HEK293 (cell line): ENCODE measurements at regions not wholly inside any gene's neighbourhood (a gene's known extent, or its start where the extent isn't known, plus 50 kb on each side); places are given as distances from the start of the nearest gene placed in this dataset.

ENCODE experiments used
- CTCF ChIA-PET: fragments of 350-600 bp; formaldehyde crosslinking; extraction: SDS; loops from one replicate; lab custom pipeline; 2021; ENCODE audit warnings: antibody characterized with exemption; lab: Yijun Ruan, JAX
- POLR2A ChIA-PET: fragments of 300-600 bp; formaldehyde crosslinking; extraction: SDS; loops from one replicate; lab custom pipeline; 2020; ENCODE audit warnings: antibody characterized with exemption, inconsistent platforms; lab: Yijun Ruan, JAX
- H3K27ac ChIP-seq: fragments of 200-500 bp; sonication (Bioruptor generic); 2 replicates; pipeline ENCODE4 v1.5.1; 2014; ENCODE audit warnings: low read depth, low read length, control low read depth, inconsistent platforms; ENCODE audit errors: extremely low read depth
- H3K36me3 ChIP-seq, 2 experiments: fragments of 200-500 bp in 1 of 2; sonication (Bioruptor generic) in 1 of 2; 1 replicate in 1 of 2; 2 replicates in 1 of 2; pipeline ENCODE4 v1.5.1; 2014 to 2017; ENCODE audit warnings: inconsistent platforms in 2 of 2, low read length in 2 of 2; ENCODE audit not compliant: control insufficient read depth in 2 of 2, insufficient read depth in 1 of 2
- H3K4me1 ChIP-seq: fragments of 200-500 bp; sonication (Bioruptor generic); 2 replicates; pipeline ENCODE4 v1.5.1; 2014; ENCODE audit warnings: mild to moderate bottlenecking, low read length, inconsistent platforms; ENCODE audit not compliant: control insufficient read depth, insufficient read depth
- H3K4me3 ChIP-seq: 2 replicates; pipeline ENCODE4 v1.5.1; 2011; ENCODE audit warnings: low read depth, mild to moderate bottlenecking, control low read depth, low read length, moderate library complexity
- H3K9me3 ChIP-seq: fragments of 200-500 bp; sonication (Bioruptor generic); 2 replicates; pipeline ENCODE4 v1.5.1; 2014; ENCODE audit warnings: low read depth, low read length, inconsistent platforms; ENCODE audit not compliant: control insufficient read depth, insufficient read depth
- HOXD13 ChIP-seq: sonication (generic); formaldehyde crosslinking; IDR thresholded peaks from 2 replicates; pipeline ENCODE4 v1.8.0; 2022; ENCODE audit warnings: missing genetic modification reagents, borderline replicate concordance
- KLF10 ChIP-seq: fragments of 450-650 bp; IDR thresholded peaks from 2 replicates; pipeline ENCODE4 v1.5.1; 2018; ENCODE audit warnings: missing biosample characterization, mild to moderate bottlenecking, missing genetic modification characterization
- KLF7 ChIP-seq: fragments of 450-650 bp; formaldehyde crosslinking; IDR thresholded peaks from 2 replicates; pipeline ENCODE4 v1.5.1; 2016; ENCODE audit warnings: missing biosample characterization, missing genetic modification characterization, borderline replicate concordance
- OVOL3 ChIP-seq: fragments of 450-650 bp; formaldehyde crosslinking; IDR thresholded peaks from 2 replicates; pipeline ENCODE4 v1.5.1; 2016; ENCODE audit warnings: missing biosample characterization, missing genetic modification characterization
- SCRT1 ChIP-seq: fragments of 450-650 bp; formaldehyde crosslinking; IDR thresholded peaks from 2 replicates; pipeline ENCODE4 v1.5.1; 2016; ENCODE audit warnings: missing biosample characterization, missing genetic modification characterization, borderline replicate concordance
- ZBTB21 ChIP-seq: fragments of 450-650 bp; formaldehyde crosslinking; IDR thresholded peaks from 2 replicates; pipeline ENCODE4 v1.5.1; 2017; ENCODE audit warnings: missing biosample characterization, missing genetic modification characterization
- ZNF132 ChIP-seq: fragments of 450-650 bp; formaldehyde crosslinking; IDR thresholded peaks from 2 replicates; pipeline ENCODE4 v1.5.1; 2017; ENCODE audit warnings: missing biosample characterization, missing genetic modification characterization, borderline replicate concordance
- ZNF23 ChIP-seq: fragments of 450-650 bp; formaldehyde crosslinking; IDR thresholded peaks from 2 replicates; pipeline ENCODE4 v1.5.1; 2016; ENCODE audit warnings: missing biosample characterization, missing genetic modification characterization, borderline replicate concordance
- ZNF24 ChIP-seq: fragments of 450-650 bp; formaldehyde crosslinking; IDR thresholded peaks from 2 replicates; pipeline ENCODE4 v1.5.1; 2016; ENCODE audit warnings: missing biosample characterization, missing genetic modification characterization
- ZNF280D ChIP-seq: fragments of 450-650 bp; formaldehyde crosslinking; IDR thresholded peaks from 2 replicates; pipeline ENCODE4 v1.5.1; 2016; ENCODE audit warnings: missing biosample characterization, missing genetic modification characterization
- ZNF48 ChIP-seq: fragments of 450-650 bp; formaldehyde crosslinking; IDR thresholded peaks from 2 replicates; pipeline ENCODE4 v1.5.1; 2016; ENCODE audit warnings: missing biosample characterization, missing genetic modification characterization
- ZNF510 ChIP-seq: fragments of 450-650 bp; formaldehyde crosslinking; IDR thresholded peaks from 2 replicates; pipeline ENCODE4 v1.5.1; 2018; ENCODE audit warnings: mild to moderate bottlenecking, missing genetic modification characterization, missing biosample characterization; ENCODE audit not compliant: insufficient replicate concordance
- ZNF514 ChIP-seq: fragments of 450-650 bp; formaldehyde crosslinking; IDR thresholded peaks from 2 replicates; pipeline ENCODE4 v1.5.1; 2016; ENCODE audit warnings: missing biosample characterization, missing genetic modification characterization
- ZNF521 ChIP-seq: fragments of 450-650 bp; formaldehyde crosslinking; IDR thresholded peaks from 2 replicates; pipeline ENCODE4 v1.5.1; 2017; ENCODE audit warnings: missing biosample characterization, mild to moderate bottlenecking, missing genetic modification characterization
- ZNF561 ChIP-seq: fragments of 450-650 bp; IDR thresholded peaks from 2 replicates; pipeline ENCODE4 v1.5.1; 2018; ENCODE audit warnings: missing biosample characterization, missing genetic modification characterization, borderline replicate concordance
- ZNF660 ChIP-seq: fragments of 450-650 bp; IDR thresholded peaks from 2 replicates; pipeline ENCODE4 v1.5.1; 2018; ENCODE audit warnings: missing biosample characterization, mild to moderate bottlenecking, missing genetic modification characterization
- ZNF701 ChIP-seq: fragments of 450-650 bp; formaldehyde crosslinking; IDR thresholded peaks from 2 replicates; pipeline ENCODE4 v1.5.1; 2016; ENCODE audit warnings: missing biosample characterization, missing genetic modification characterization
- ZNF776 ChIP-seq: fragments of 450-650 bp; formaldehyde crosslinking; IDR thresholded peaks from 2 replicates; pipeline ENCODE4 v1.5.0; 2017; ENCODE audit warnings: missing biosample characterization, missing genetic modification characterization, borderline replicate concordance
- ZSCAN23 ChIP-seq: fragments of 450-650 bp; formaldehyde crosslinking; IDR thresholded peaks from 2 replicates; pipeline ENCODE4 v1.5.1; 2016; ENCODE audit warnings: missing biosample characterization, missing genetic modification characterization
- TF ChIP-seq, protein P1 (sequence below): fragments of 450-650 bp; formaldehyde crosslinking; IDR thresholded peaks from 2 replicates; pipeline ENCODE4 v1.5.0; 2017; ENCODE audit warnings: missing biosample characterization, missing genetic modification characterization, borderline replicate concordance
- TF ChIP-seq, protein P2 (sequence below): fragments of 450-650 bp; formaldehyde crosslinking; IDR thresholded peaks from 2 replicates; pipeline ENCODE4 v1.5.1; 2016; ENCODE audit warnings: missing biosample characterization, missing genetic modification characterization, low read depth
- TF ChIP-seq, protein P3 (sequence below): fragments of 450-650 bp; formaldehyde crosslinking; IDR thresholded peaks from 2 replicates; pipeline ENCODE4 v1.5.1; 2017; ENCODE audit warnings: missing biosample characterization, missing genetic modification characterization

DNA sequence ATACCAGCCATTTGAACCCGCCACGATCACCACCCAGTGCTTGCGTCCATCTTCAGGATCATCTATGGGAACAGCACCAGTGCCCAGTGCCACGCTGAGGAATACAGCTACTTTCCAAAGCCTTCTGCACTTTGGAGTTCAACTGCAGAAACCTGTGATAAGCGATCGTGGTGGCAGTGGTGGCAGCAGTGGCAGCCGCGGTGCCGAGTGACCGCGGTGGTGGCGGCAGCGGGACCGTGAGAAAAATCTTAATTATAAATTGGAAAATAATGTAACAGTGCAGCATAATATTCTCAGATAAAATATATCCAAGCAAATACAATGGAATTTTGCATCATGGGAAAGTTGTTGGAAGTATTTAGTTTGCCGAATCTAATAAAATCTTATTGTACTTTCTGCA is 2270.9 kb downstream of the PCDH9 start:
- H3K9me3 ChIP-seq, result no peaks in the 10 kb centered on the region
- POLR2A ChIA-PET, result no interaction called here
- CTCF ChIA-PET, result no interaction called here
- no peaks in the 10 kb centered on the region for H3K4me1 ChIP-seq
- no peak overlapping the region for H3K27ac ChIP-seq
- TF ChIP-seq ZNF660 (tag by site-specific recombination) (no peak), ZNF701 (tag by site-specific recombination) (no peak), ZNF280D (tag by site-specific recombination) (no peak), ZSCAN23 (tag by site-specific recombination) (no peak), KLF10 (tag by site-specific recombination) (no peak), ZBTB21 (no peak), ZNF521 (no peak), ZNF24 (tag by site-specific recombination) (no peak), ZNF132 (tag by site-specific recombination) (no peak)
- TF ChIP-seq, protein P1, sequence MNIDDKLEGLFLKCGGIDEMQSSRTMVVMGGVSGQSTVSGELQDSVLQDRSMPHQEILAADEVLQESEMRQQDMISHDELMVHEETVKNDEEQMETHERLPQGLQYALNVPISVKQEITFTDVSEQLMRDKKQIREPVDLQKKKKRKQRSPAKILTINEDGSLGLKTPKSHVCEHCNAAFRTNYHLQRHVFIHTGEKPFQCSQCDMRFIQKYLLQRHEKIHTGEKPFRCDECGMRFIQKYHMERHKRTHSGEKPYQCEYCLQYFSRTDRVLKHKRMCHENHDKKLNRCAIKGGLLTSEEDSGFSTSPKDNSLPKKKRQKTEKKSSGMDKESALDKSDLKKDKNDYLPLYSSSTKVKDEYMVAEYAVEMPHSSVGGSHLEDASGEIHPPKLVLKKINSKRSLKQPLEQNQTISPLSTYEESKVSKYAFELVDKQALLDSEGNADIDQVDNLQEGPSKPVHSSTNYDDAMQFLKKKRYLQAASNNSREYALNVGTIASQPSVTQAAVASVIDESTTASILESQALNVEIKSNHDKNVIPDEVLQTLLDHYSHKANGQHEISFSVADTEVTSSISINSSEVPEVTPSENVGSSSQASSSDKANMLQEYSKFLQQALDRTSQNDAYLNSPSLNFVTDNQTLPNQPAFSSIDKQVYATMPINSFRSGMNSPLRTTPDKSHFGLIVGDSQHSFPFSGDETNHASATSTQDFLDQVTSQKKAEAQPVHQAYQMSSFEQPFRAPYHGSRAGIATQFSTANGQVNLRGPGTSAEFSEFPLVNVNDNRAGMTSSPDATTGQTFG, result no peak
- H3K36me3 ChIP-seq, result no peaks in the 10 kb centered on the region
- H3K4me3 ChIP-seq, result no peak overlapping the region

- Histone ChIP-seq H3K9me3 (no peaks in the 10 kb centered on the region), H3K4me1 (no peaks in the 10 kb centered on the region), H3K36me3 (no peaks in the 10 kb centered on the region), H3K4me3 (no peak overlapping the region), H3K27ac (no peak overlapping the region)
- ChIA-PET CTCF (no interaction called here), POLR2A (no interaction called here)
- TF ChIP-seq ZNF776 (tag by site-specific recombination) (no peak), ZNF514 (tag by site-specific recombination) (no peak)
These were observed 2272.0 kb downstream of the PCDH9 start for GRCh38 chr13:64958106-64958505.

DNA sequence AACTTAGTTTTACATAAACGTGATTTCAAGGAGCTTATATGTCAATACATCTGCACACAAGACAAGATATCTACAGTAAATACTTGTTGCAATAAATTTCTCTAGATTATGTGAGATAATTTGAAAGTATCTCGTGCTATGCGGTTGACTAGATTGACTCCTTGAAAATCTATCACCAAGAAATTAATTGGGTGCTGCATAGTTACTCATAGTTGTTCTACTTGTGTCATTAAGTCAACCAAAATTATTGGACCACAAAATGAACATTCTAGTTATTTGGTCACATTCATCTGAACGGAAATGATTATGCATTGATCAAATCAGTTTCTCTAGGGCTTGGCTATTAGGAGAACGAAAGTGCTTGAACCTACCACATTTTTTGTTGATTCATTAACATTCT is 2291.5 kb downstream of the PCDH9 start:
- H3K9me3 ChIP-seq, result no peaks in the 10 kb centered on the region
- no peak overlapping the region for H3K4me3 ChIP-seq
- POLR2A ChIA-PET, result no interaction called here
- H3K36me3 ChIP-seq, result no peaks in the 10 kb centered on the region
- CTCF ChIA-PET, result no interaction called here
- no peak overlapping the region for H3K27ac ChIP-seq
- no peaks in the 10 kb centered on the region for H3K4me1 ChIP-seq
- TF ChIP-seq, protein P2, sequence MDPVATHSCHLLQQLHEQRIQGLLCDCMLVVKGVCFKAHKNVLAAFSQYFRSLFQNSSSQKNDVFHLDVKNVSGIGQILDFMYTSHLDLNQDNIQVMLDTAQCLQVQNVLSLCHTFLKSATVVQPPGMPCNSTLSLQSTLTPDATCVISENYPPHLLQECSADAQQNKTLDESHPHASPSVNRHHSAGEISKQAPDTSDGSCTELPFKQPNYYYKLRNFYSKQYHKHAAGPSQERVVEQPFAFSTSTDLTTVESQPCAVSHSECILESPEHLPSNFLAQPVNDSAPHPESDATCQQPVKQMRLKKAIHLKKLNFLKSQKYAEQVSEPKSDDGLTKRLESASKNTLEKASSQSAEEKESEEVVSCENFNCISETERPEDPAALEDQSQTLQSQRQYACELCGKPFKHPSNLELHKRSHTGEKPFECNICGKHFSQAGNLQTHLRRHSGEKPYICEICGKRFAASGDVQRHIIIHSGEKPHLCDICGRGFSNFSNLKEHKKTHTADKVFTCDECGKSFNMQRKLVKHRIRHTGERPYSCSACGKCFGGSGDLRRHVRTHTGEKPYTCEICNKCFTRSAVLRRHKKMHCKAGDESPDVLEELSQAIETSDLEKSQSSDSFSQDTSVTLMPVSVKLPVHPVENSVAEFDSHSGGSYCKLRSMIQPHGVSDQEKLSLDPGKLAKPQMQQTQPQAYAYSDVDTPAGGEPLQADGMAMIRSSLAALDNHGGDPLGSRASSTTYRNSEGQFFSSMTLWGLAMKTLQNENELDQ (tag by site-specific recombination), result no peak
- TF ChIP-seq OVOL3 (no peak), ZNF23 (tag by site-specific recombination) (no peak), SCRT1 (tag by site-specific recombination) (no peak), ZNF510 (no peak), HOXD13 (CRISPR knock-in tag) (no peak), ZNF48 (tag by site-specific recombination) (no peak), KLF7 (tag by site-specific recombination) (no peak), ZNF561 (tag by site-specific recombination) (no peak)
- TF ChIP-seq, protein P3, sequence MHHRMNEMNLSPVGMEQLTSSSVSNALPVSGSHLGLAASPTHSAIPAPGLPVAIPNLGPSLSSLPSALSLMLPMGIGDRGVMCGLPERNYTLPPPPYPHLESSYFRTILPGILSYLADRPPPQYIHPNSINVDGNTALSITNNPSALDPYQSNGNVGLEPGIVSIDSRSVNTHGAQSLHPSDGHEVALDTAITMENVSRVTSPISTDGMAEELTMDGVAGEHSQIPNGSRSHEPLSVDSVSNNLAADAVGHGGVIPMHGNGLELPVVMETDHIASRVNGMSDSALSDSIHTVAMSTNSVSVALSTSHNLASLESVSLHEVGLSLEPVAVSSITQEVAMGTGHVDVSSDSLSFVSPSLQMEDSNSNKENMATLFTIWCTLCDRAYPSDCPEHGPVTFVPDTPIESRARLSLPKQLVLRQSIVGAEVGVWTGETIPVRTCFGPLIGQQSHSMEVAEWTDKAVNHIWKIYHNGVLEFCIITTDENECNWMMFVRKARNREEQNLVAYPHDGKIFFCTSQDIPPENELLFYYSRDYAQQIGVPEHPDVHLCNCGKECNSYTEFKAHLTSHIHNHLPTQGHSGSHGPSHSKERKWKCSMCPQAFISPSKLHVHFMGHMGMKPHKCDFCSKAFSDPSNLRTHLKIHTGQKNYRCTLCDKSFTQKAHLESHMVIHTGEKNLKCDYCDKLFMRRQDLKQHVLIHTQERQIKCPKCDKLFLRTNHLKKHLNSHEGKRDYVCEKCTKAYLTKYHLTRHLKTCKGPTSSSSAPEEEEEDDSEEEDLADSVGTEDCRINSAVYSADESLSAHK (tag by site-specific recombination), result no peak
